HG03103 (cell line): ENCODE measurements at regions not wholly inside any gene's neighbourhood (a gene's known extent, or its start where the extent isn't known, plus 50 kb on each side); places are given as distances from the start of the nearest gene placed in this dataset.

Experiments used
- ATAC-seq: cut with Tn5 transposase; IDR thresholded peaks from one replicate; pipeline ENCODE4 v1.9.1; 2021; ENCODE audit warnings: low read depth; ENCODE audit not compliant: unreplicated experiment

DNA sequence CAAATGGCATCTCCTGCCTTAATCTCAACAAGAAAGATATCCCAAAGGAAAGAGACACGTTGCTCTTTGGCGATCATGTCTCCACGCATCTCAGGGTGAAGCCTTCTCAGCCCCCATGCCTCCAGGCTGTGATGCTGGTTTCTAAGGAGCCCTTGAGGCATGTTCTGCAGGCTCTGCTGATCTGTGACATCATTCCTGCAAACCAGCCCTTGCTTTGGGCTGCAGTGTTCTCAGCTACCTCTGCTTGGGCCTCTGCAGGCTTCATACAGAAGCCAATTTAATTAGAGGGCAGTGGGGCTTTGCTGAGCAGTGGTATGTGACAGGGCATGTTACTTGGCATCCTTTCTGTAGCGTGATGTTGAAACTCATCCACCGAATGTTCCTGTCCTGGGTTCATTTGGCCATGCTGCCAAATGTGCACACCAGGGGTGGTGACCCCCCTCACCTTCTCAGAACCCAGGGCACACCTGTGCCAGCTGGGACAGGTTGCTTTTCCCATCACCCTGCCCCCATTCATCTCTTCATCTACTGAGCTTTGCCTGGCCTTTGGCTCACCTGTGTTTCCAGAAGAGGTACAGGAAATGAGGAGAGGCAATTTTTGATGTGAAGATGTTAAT, 230.9 kb downstream of the TEX29 start:
- ATAC-seq: no peak

DNA sequence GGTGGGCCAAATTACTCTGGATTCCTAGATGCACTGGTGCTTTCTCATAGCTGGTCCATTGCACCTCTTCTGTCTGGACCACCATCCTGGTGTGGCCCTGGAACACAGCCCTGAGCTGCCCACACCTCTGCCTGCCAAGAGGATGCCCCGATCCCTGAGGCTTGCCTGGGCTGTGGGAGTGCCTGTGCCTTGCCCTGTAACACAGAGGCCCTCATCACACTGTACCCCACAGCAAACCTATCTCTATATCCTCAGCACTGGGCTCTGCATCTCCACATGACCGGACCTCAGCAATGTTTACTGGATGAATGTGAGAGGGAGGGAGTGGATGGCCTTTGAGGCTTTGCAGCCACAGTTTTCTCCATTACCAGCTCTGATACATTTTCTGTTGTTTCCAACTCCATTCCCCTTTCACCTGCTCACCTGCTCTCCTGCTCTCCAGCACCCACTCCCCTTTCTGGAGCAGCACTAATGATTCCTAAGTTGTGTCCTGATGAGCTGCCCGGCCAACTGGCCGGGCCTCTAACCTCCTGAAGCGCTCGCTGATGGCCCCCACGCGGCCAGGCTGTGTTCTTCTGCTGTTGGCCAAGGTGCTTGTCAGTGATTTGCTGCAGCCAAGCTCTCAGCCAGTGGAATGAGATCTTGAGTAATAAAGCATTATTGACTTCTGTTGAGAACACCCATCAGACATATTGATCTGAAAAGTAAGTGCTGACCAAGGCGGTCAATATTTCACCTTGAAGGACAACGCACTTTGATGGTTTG, 232.6 kb downstream of the TEX29 start:
- ATAC-seq: no peak

DNA sequence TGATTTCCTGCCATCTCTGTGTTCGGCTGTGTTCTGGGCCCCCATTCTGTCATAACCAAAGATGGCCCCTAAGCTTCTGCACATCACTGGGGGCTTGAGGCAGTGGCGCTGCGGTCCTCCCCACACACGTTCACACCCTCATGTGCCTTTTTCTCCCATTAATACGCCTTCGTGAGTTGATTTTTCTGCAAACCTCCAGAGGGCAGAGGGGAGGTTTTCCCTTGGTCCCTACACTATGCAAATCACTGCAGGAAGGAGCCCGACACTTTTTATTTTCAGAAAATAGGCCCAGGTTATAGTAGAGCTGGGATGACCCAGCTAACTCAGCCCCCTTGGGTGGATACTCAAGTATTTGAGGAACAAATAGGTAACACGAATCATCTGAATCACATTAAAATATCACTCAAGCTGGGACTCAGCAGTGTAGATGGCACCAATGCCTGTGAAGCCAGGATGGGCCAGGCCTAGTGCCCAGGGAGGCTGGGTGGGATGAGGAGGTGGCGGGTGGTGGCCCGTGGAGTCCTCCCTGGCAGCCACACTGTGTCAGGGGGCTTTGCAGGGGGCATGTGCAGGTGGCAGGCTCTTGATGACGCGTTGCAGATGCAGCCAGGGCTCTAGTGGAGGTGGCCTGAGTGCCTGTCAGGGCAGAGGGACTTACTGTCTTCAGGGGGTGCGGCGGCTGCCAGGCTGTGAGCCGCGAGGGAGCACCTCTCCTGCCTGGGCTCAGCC, 234.3 kb downstream of the TEX29 start:
- ATAC-seq: no peak

DNA sequence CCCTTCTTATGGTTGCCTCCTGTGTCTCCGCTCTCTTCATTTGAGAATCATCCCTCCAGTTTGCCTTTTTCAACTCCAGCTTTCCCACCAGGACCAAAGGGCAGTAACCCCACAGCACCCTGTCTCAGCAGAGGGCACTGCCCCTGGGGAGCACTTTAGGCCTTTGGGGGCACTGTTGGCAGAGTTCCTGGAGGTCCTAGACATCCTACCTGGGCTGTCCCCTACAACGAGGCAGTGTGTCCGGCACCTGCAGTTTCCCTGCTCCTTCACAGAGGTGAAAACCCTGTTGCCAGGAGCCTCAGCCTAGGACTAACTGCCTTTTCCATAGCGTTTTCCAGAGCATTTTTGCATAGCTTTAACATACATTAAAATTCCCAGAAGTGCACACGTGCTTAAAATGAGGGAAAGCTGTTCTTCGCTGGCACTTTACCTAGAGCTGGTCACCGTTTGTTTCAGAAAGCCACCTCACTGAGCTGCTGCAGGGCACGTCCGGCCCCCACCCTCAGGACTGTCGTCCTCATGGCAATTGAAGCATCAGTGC, 234.9 kb downstream of the TEX29 start:
- no peak for ATAC-seq

DNA sequence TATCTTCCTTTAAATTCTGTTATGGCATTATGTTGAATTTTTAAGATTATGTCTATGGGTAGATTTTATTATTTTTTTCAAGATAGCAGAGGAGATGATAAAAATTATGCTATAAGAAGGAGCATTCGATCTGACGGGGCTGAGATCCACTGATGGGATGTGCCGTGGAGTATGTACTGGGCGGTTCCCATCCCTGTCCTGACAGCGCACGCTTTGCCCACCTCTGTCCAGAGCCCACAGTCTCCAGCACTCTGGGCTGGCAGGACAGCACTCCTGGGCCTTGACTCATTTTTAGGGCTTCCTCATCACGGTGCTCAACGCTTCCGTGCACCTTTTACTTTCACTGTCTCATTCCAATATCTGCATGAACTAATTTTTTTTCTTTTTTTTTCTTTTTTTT, 235.5 kb downstream of the TEX29 start:
- ATAC-seq: no peak

DNA sequence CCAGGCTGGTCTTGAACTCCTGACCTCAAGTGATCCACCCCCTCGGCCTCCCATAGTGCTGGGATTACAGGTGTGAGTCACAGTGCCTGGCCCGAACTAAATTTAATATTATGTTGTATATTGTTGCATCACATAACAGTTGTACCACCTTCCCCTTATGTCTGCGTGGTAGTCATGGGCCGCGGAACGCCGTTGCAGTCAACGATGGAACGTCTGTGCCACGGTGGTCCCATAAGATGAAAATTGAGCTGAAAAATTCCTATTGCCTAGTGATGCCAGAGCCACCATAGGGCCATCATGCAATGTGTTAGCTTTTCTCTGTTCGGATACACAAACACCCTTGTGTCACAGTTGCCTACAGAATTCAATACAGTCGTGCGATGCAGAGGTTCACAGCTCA, 236.1 kb downstream of the TEX29 start:
- no peak for ATAC-seq

DNA sequence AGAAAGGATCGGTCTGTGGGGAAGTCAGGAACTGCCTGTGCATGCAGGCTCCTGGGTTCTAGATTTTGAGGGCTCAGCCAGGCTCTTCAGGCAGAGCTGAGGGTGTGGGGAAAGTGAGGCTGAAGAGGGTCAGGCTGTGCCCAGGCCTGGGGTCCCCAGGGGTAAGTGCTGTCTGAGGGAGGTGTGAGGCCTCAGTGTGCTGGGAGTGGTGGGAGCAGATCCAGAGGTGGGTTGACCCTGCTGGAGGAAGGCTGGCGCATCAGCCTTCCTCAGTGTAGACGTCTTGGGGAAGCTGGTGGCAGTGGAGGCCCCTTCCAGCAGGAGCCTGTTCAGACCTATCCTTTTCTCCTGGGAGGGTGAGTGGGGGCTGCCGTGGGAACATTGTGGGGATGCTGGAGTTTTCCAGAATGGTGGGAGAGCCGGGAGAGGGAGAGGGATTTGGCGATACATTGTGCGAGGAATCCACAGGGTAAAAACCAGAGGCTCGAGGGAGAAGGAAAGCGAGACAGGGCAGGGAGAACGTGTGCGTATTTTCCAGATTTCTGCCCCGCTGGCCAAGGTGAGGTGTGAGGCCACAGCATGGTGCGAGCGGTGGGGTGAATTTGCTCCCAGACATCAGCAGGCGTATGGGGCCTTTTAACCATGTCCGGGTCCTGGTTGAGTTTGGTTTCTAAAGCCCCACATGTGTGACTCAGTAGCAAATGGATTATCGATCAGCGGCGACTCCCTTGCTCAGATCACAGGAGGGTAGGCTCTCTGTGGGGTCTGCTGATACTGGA, 237.7 kb downstream of the TEX29 start:
- no peak for ATAC-seq

DNA sequence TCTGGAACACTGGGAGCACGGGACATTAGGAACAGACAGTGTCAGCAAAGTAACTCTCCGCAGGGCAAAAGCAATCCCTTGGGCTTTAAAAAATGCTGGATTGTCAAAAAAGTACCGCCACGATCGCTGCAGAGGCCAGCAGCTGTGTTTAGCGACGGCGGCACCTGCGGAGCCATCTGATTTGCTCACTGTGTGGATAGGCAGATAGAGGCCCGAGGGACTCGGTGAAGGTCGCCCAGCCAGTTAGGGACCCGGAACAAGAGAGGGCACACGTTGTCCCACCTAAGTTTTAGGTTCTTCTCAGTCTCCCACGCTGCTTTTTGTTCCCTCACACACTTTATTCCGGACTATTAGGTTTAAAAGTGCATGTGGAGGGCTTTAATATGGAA, 238.3 kb downstream of the TEX29 start:
- no peak for ATAC-seq

DNA sequence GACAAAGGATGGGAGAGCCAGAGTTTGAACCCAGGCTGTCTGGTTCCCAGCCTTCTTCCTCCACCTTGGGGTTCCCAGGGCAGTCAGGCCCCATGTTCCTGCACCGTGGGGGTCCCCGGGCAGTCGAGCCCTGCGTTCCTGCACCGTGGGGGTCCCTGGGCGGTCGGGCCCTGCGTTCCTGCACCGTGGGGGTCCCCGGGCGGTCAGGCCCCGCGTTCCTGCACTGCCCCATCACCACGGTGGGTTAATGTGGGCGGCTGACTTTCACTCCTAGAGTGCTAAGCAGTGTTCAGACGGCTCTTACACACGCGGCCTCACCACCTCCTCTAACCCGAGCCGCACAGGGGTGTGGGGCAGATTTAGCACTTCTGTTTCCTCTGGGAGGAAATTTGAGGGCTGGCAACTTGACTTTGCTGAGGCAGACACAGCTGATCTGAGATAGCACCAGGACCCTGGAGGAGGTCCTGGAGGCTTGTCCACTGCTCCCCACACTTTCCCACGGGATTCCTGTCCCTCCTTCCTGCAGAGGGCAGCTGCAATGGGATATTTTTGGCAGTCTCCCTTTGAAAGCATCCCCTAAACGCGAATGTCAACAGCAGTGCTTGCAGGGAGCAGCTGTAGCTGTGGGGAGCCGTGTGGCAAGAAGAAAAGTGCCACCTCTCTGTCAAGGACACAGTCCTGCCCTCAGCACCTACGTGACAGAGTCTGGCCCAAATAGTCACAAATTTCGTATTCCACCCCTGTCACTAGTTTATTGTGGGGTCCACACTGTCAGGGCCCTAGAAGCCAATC, 239.4 kb downstream of the TEX29 start:
- ATAC-seq: no peak

DNA sequence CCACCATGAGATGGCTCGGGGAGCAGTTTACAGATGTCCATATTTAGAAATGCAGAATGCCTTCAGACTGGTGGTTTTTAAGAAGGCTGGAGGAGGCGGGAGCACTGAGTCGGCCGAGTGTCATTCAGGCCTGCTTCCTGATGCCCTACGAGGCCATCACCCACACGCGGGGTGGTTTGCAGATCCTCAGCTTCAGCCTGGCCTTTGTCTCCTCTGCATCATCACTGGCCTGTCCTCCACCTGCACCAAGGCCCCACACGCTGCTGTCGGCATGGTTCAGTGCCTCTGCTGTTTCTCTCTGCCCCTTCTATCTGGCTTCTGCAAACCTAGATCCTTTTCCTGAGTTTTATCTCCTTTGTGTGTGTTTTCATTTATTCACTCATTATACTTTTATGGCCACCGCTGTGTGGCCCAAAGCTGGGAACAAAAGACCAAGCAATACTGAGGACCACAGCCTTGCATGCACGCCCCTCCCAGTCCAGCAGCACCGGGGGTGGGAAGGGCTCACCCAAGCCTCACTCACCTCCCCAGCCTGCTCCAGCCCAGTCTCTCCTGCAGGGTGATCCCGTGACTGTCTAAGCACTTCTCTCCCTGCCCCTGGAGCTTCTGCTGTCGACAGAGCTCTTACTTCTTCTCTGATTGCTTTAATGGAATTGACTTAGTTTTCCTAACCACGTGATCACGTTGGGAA, 240.8 kb downstream of the TEX29 start:
- no peak for ATAC-seq

DNA sequence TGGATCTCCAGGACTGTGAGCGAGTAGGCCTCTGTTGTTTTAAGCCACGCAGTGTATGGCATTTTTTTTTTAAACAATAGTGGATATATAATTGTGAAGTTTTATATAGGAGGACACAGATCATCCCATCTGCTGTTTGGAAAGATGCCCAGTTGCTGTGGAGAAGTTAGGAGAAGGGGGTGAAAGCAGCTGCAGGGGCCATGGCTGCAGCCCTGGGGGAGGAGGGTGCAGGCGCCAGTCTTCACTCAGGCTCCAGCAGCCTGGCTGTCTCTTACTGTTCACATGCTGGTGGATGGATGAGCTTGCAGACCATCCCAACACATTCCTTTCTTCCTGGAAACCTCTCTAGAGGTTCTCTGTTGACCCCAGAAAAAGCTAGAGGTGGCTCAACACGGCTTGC, 242.3 kb downstream of the TEX29 start:
- no peak for ATAC-seq

DNA sequence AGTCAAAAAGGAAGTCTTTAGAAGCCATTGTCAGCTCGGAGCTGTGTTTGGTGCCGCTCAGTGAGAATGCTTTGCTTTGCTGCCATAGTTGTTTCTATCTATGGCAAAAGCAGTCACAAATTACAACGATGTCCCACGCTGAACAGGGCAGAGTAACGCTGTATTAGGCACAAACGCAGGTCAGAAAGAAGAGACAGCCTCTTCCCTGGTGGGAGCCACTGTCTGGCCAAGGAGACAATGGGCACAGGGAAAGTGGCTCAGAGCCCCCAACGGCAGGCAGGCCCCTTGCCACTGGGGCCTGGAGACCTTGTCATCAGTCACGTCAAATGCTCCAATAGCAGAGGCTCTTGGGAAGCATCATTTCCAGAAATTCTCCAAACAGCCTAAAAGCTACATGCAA, 244.2 kb downstream of the TEX29 start:
- ATAC-seq: no peak

DNA sequence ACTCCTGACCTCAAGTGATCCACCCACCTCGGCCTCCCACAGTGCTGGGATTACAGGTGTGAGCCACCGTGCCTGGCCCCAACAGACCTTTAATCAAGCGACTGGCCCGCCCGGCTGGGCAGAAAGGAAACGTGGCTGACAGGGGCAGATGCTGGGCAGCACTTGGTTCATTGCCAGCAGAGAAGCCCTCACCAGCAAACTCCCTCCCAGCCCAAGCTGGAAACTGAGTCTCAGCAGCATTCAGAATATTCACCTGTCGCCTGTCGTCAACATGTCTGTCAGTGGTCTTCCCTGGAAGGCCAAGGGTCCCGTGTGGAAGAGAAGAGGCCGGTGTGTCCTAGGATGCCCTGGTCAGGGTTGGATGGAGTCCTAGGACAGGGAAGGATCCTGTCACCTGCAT, 245.0 kb downstream of the TEX29 start:
- ATAC-seq: no peak

DNA sequence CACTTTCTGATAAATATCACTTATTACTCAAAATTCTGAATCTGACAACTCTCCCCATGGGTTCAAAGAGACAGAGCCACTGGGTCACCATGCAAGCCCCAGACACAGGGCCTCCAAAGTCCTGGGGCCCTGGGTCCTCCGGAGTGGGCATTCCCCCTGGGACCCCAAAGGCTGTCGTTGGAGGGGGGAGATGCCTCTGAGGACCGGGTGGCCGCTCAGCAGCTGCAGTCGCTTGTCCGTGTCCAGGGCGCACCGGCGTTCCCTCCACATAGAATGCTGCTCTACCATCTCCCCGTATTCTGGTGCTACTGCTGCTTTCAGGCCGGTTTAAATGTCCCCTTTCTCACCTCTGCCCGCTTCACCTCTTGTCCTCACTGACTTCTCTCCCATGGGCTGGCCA, 246.1 kb downstream of the TEX29 start:
- ATAC-seq: no peak

DNA sequence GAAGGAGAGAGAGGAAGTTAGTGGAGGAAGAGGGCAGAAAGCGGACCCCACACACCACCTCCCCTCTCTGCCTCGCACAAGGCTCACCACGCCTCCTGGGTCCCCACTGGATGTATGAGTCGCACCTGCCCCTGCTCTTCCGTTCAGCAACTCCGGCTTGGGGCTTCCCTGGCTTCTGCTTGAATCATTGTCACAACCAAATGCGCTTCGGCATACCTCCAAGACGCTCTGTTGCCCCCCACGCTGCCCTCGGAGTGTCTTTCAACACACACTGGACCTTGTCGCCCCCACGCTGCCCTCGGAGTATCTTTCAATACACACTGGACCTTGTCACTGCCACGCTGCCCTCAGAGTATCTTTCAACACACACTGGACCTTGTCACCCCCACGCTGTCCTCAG, 247.2 kb downstream of the TEX29 start:
- no peak for ATAC-seq

DNA sequence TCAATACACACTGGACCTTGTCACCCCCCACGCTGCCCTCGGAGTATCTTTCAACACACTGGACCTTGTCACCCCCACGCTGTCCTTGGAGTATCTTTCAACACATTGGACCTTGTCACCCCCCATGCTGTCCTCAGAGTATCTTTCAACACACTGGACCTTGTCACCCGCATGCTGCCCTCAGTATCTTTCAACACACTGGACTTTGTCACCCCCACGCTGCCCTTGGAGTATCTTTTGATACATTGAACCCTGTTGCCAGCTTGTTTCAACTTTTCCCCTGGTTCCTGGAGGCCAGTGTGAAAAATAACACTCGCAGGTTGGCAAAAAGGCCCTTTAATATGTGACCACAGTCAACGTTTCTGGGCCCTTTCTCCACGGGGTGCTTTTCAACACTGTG, 247.8 kb downstream of the TEX29 start:
- no peak for ATAC-seq

DNA sequence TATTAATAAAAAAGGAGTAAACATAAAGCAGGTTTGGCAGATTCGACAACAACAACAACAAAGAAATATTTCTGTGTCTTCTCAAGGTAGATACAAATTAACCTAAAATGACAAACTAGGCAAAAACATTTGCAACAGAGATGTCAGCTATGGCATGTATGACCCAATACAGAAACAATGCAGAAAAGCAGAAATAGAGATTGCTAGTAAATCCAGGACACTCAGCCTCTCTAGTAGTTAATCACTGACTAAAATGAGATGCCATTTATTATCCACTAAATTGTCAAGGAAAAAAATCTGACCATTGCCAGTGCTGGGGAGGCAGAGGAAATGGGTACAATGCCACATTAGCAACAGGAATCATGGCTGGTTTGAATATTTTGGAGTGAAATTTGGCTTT, 250.5 kb downstream of the TEX29 start:
- no peak for ATAC-seq

DNA sequence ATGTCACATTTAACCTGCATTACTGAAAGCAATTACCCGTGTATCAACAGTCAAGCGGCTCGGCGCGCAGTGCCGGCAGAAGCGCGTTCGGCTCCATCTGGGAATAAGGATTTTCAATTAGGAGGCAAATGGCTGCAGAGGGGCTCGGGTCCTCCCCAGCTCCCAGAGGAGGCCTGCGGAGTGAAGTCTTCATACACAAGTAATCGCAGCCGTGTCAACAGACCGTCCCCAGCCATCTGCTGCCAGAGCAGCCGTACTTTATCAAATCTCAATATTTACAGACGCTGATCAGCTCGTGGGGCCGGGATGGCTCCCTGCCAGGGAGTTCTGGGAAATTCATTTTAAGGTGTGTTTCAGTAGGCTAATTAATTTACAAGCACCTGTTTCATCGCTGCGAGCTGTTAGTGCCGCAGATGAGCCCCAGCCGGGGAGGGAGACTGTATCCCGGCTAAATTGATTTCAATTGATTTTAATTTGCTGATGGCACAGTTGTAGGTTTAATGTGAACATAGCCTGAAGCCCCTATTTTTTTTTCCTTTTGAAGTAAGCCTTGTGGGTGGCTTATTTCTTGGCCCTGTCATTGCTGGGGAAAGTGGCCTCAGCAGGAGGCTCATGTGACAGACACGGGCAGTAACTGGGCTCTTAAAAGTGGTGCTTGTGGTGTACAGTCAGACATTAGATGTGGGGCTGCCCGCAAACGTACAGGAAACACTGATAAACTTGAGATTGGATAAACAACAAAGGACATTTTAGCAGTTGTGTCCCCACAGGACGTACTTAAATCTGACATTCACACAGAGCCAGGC, 252.7 kb downstream of the TEX29 start:
- ATAC-seq: no peak

DNA sequence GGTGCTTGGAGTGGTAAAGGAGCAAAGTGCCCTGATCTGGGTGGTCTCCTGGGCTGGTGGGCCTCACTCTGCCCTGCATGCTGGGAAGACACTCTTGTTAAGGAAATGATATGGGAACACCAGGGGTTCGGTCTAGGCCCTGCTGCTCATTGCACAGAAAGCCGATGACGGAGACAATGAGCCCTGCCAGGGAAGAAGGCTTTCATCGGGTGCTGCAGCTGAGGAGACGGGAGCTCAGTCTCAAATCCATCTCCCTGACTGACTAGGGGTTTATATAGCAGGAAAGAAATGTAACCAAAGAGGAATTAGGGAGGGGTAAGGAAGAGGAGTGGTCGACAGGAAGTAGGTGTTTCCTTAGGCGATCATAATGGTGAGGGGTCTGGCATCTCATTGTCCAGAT, 253.4 kb downstream of the TEX29 start:
- no peak for ATAC-seq
